TTC549 (cell line): ENCODE measurements at regions not wholly inside any gene's neighbourhood (a gene's known extent, or its start where the extent isn't known, plus 50 kb on each side); places are given as distances from the start of the nearest gene placed in this dataset.

Source experiments
- FAIRE-seq: peaks from 2 replicates; lab custom pipeline; 2012; peaks lifted over from hg19 to GRCh38; lab: Jason Lieb, UNC

GRCh38 chr7:47724335-47724982, 142.5 kb upstream of the TNS3 start:
- FAIRE-seq, result no peak

GRCh38 chr7:47722126-47722525, 140.2 kb upstream of the TNS3 start:
- no peak for FAIRE-seq

GRCh38 chr7:47721670-47722069, 139.8 kb upstream of the TNS3 start:
- FAIRE-seq, result no peak

GRCh38 chr7:47720907-47721244, 139.0 kb upstream of the TNS3 start:
- no peak for FAIRE-seq

- no peak for FAIRE-seq
Measured at GRCh38 chr7:47720141-47720906, 138.4 kb upstream of the TNS3 start.

GRCh38 chr7:47719675-47720074, 137.8 kb upstream of the TNS3 start:
- no peak for FAIRE-seq

- no peak for FAIRE-seq
Measured at GRCh38 chr7:47715631-47716068, 133.7 kb upstream of the TNS3 start.

- FAIRE-seq, result no peak
Measured at GRCh38 chr7:47714669-47715607, 133.0 kb upstream of the TNS3 start.

GRCh38 chr7:47713595-47713994, 131.7 kb upstream of the TNS3 start:
- FAIRE-seq, result no peak

GRCh38 chr7:47712416-47712815, 130.5 kb upstream of the TNS3 start:
- FAIRE-seq, result no peak

- no peak for FAIRE-seq
Measured at GRCh38 chr7:47711776-47712175, 129.9 kb upstream of the TNS3 start.

GRCh38 chr7:47710201-47710935, 128.5 kb upstream of the TNS3 start:
- FAIRE-seq, result no peak

GRCh38 chr7:47709451-47709850, 127.5 kb upstream of the TNS3 start:
- FAIRE-seq, result no peak

GRCh38 chr7:47709051-47709450, 127.1 kb upstream of the TNS3 start:
- no peak for FAIRE-seq

GRCh38 chr7:47707583-47707982, 125.7 kb upstream of the TNS3 start:
- FAIRE-seq, result no peak

- no peak for FAIRE-seq
Measured at GRCh38 chr7:47704936-47705335, 123.0 kb upstream of the TNS3 start.

- FAIRE-seq, result no peak
Measured at GRCh38 chr7:47702080-47702479, 120.2 kb upstream of the TNS3 start.

GRCh38 chr7:47698386-47698785, 116.5 kb upstream of the TNS3 start:
- no peak for FAIRE-seq

- FAIRE-seq, result no peak
Measured at GRCh38 chr7:47697543-47697942, 115.6 kb upstream of the TNS3 start.

GRCh38 chr7:47696152-47696710, 114.3 kb upstream of the TNS3 start:
- FAIRE-seq, result no peak

GRCh38 chr7:47693216-47693615, 111.3 kb upstream of the TNS3 start:
- FAIRE-seq, result no peak

- FAIRE-seq, result no peak
Measured at GRCh38 chr7:47691988-47692387, 110.1 kb upstream of the TNS3 start.
